Fibroblast of pulmonary artery (primary cell): ENCODE measurements at regions not wholly inside any gene's neighbourhood (a gene's known extent, or its start where the extent isn't known, plus 50 kb on each side); places are given as distances from the start of the nearest gene placed in this dataset.

ENCODE experiments used
- DNase-seq: peaks from one replicate; pipeline ENCODE4 v3.0.0-alpha.2; 2010; ENCODE audit warnings: low read depth
- H3K4me3 ChIP-seq: replicated peaks from 2 replicates; pipeline ENCODE4 v1.5.1; 2011; ENCODE audit warnings: low read depth, mild to moderate bottlenecking, control low read depth, low read length, moderate library complexity
- TF ChIP-seq, protein P1 (sequence below): IDR thresholded peaks from 2 replicates; pipeline ENCODE4 v1.5.1; 2011; ENCODE audit warnings: mild to moderate bottlenecking, control low read depth, low read length, inconsistent platforms; ENCODE audit errors: missing control alignments

DNA sequence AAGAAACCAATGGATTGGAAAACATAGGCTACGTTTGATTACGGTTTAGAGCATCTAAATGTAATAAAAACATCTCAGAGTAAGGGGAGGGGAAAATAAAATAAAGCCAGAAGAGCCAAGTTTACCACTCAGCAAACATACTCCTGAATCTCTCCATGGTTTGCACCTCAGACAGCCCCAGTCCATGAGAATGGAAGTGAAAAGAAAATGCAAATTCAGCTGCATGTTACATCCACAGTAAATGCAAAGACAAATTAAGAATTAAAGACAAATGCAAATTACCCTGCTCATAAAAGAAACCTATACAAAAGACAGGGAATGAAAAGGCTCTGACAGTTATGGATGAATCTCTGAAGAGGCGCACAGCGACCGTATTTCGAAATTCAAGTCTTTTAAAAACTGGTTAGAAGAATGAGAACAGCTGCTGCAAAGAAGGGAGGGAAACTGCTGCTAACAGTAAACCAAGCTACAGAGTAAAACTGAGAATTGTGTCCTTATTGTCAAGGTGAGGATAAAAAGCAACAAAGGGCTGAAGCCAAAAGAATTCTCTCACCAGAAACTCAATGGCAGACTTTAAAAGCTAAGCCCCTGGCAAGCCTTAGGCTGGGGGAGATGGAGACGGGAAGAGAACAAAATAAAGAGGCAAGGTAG lies 197.9 kb upstream of the ACVR2A start:
- TF ChIP-seq, protein P1, sequence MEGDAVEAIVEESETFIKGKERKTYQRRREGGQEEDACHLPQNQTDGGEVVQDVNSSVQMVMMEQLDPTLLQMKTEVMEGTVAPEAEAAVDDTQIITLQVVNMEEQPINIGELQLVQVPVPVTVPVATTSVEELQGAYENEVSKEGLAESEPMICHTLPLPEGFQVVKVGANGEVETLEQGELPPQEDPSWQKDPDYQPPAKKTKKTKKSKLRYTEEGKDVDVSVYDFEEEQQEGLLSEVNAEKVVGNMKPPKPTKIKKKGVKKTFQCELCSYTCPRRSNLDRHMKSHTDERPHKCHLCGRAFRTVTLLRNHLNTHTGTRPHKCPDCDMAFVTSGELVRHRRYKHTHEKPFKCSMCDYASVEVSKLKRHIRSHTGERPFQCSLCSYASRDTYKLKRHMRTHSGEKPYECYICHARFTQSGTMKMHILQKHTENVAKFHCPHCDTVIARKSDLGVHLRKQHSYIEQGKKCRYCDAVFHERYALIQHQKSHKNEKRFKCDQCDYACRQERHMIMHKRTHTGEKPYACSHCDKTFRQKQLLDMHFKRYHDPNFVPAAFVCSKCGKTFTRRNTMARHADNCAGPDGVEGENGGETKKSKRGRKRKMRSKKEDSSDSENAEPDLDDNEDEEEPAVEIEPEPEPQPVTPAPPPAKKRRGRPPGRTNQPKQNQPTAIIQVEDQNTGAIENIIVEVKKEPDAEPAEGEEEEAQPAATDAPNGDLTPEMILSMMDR: no peak
- no peak for DNase-seq
- H3K4me3 ChIP-seq: no peak overlapping the region

DNA sequence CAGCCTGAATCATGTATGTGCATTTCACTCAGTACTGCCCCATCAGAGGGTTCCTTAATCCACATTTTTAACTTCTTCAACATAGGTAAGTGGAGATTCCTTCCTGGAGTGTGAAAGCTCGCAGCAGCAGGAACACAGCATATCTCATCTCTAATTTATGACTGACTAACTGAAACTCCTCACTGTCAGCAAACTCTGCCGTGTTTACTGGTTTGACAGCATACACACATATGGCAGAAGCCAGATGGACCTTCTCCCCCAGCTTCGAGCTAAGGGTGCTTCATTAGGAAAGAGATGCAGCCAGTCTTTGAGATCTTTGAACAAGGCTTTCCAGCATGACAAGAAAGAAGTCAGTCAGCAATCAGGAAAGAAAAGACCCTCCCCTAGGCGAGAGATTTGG lies 200.3 kb upstream of the ACVR2A start:
- H3K4me3 ChIP-seq: no peak overlapping the region
- DNase-seq: no peak
- TF ChIP-seq, protein P1: no peak

DNA sequence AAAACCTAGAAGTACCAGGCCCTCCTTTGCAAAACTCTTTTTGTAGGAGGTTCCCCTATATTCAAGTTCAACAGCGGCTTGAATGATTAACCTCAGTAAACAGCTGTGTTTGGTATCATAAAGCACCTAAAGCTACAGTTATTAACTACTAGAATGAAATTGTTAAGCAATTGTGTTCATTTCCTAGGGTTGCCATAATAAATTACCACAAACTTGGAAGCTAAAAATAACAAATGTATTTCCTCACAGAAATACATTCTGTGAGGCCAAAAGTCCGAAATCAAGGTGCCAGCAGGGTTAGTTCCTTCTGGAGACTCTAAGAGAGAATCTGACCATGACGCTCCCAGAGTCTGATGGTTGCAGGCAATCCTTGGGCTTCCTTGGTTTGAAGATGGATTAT lies 202.1 kb upstream of the ACVR2A start:
- TF ChIP-seq, protein P1: no peak

DNA sequence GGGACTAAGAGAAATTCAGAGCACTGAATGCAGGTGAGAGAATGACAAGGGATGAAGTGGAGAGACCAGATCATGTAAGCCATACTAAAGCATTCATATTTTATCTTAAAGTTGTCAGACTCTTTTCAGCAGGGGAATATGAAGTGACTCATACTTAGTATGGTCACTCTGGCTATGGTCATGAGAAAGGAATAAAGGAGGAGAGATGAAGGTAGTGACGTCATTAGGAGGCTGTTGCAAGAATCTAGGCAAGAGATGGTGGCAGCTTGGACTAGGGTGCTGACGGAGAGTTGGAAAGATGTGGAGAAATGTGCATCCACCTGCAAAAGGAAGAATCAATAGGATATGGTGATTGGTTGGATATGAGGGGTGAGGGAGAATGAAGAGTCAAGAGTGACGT lies 203.2 kb upstream of the ACVR2A start:
- H3K4me3 ChIP-seq: no peak overlapping the region
- DNase-seq: no peak
- TF ChIP-seq, protein P1: no peak

More for the DNA sequence above, 202.1 kb upstream of the ACVR2A start:
- no peak for DNase-seq
- no peak overlapping the region for H3K4me3 ChIP-seq

DNA sequence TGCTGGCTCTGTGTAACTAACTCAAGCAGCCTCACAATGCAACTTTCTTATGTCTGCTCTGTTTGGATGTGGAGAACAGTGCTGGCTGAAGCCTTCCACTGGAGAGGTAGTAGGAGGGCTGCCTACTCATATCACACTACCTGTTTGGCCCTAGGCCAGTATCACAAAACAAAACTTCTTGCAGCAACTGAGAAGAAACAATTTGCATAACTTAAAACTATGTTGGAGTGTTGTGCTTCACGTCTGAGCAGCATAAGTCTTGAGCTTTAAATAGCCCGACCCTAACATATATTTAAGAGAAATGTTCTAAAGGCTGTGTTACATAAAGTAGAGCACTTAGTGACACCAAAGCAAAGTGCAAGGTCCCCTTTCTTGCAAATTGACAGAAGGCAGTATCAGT lies 204.9 kb upstream of the ACVR2A start:
- TF ChIP-seq, protein P1: no peak
- H3K4me3 ChIP-seq: no peak overlapping the region
- no peak for DNase-seq

DNA sequence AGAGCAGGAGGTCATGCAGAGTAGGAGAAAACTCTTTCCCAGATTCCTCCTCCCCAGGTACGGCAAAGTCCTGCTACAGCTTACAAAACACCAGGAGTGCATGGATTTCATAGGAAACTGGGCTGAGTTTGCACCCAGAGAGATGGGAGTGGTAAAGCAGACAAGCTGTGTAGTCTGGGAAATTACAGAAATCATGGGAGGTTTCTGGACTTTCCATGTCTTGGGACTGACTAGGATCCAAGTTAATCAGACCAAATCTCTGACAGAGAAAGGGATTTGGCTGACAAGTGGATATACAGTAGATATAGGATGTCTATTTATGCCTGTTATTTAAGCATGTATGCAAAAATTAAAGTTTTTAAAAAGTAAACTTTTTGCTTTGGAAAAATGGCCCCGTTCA lies 205.4 kb upstream of the ACVR2A start:
- DNase-seq: no peak
- no peak overlapping the region for H3K4me3 ChIP-seq
- TF ChIP-seq, protein P1: no peak

DNA sequence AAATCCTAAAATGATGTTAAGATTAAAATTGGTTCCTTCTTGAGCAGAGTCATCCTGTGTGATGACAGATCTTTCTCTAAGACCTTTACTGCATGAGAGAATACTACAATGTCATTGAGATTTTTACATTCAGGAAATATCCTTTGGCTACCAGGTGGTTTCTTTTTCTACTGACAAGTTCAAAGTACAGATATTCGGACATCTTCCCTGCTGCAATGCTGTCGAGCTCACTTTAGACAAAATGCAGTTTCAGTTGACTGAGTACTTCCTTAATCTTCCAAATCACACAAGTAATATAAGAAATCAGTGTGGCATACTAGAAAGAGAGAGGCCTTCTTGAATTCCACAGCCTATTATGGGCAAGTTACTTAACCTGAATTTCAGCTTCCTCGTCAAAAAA lies 207.9 kb upstream of the ACVR2A start:
- no peak for DNase-seq
- no peak overlapping the region for H3K4me3 ChIP-seq
- TF ChIP-seq, protein P1: no peak
